ENCODE measurements at regions not wholly inside any gene's neighbourhood (a gene's known extent, or its start where the extent isn't known, plus 50 kb on each side); places are given as distances from the start of the nearest gene placed in this dataset.
"Not testable (repeated sequence)": the region's sequence is repeated elsewhere in the genome, so short reads cannot be mapped to it uniquely, and the experiment has no call there.

- no peaks in the 10 kb centered on the region for H3K9me2 ChIP-seq (replicated peaks; ENCODE audit: low read length)
- no peak overlapping the region for H2AFZ ChIP-seq (ENCODE audit: low read length)
- intact Hi-C loops (cut with micrococcal nuclease) = no loop called here
- no peak for DNase-seq
- no peaks in the 10 kb centered on the region for H3K9me3 ChIP-seq (ENCODE audit: low read length)
- H3K79me2 ChIP-seq (ENCODE audit: low read length) = no peaks in the 10 kb centered on the region
- no peaks in the 10 kb centered on the region for H3F3A ChIP-seq (ENCODE audit: low read length, unreplicated experiment)
- no peak overlapping the region for H3K9ac ChIP-seq (ENCODE audit: low read length)
- no peak overlapping the region for H3K4me3 ChIP-seq (ENCODE audit: low read length)
- CTCF ChIA-PET = no interaction called here
- H3K27ac ChIP-seq (ENCODE audit: low read length) = no peak overlapping the region
- H4K20me1 ChIP-seq (ENCODE audit: low read length) = no peaks in the 10 kb centered on the region
- peaks cover 65% of the 10 kb centered on the region for H3K27me3 ChIP-seq (ENCODE audit: low read length)
- H3K4me2 ChIP-seq (ENCODE audit: low read length) = no peak overlapping the region
- no peaks in the 10 kb centered on the region for H3K36me3 ChIP-seq (ENCODE audit: low read depth, low read length)
- POLR2A ChIA-PET (ENCODE audit: unreplicated experiment) = no interaction called here
- ATAC-seq = no peak
- TF ChIP-seq EZH2phosphoT487 (IDR thresholded peaks at IDR 0.05; ENCODE audit: borderline replicate concordance, low read length) (no peak), EZH2 (IDR thresholded peaks at IDR 0.05; ENCODE audit: low read length, unreplicated experiment) (no peak), CTCF (conservative IDR thresholded peaks at IDR 0.05; ENCODE audit: low read depth, low read length) (no peak)
- H3K4me1 ChIP-seq (ENCODE audit: insufficient read depth, low read length) = no peaks in the 10 kb centered on the region
- no TSS peak for BruUV-seq (replicated peaks)
These were observed 301.8 kb upstream of the HNRNPA3 start for GRCh38 chr2:176910828-176911227.

GRCh38 chr2:176913955-176914354, 298.6 kb upstream of the HNRNPA3 start:
- POLR2A ChIA-PET (ENCODE audit: unreplicated experiment) = no interaction called here
- no peaks in the 10 kb centered on the region for H3F3A ChIP-seq (ENCODE audit: low read length, unreplicated experiment)
- no peak for ATAC-seq

GRCh38 chr2:176914371-176914770, 298.2 kb upstream of the HNRNPA3 start:
- Histone ChIP-seq H2AFZ (ENCODE audit: low read length) (no peak overlapping the region), H4K20me1 (ENCODE audit: low read length) (no peaks in the 10 kb centered on the region), H3K36me3 (ENCODE audit: low read depth, low read length) (no peaks in the 10 kb centered on the region), H3K27me3 (ENCODE audit: low read length) (peaks cover 50% of the 10 kb centered on the region), H3K79me2 (ENCODE audit: low read length) (no peaks in the 10 kb centered on the region), H3K9ac (ENCODE audit: low read length) (no peak overlapping the region), H3K27ac (ENCODE audit: low read length) (no peak overlapping the region), H3K4me3 (ENCODE audit: low read length) (no peak overlapping the region), H3K4me1 (ENCODE audit: insufficient read depth, low read length) (no peaks in the 10 kb centered on the region), H3K9me3 (ENCODE audit: low read length) (no peaks in the 10 kb centered on the region), H3F3A (ENCODE audit: low read length, unreplicated experiment) (no peaks in the 10 kb centered on the region), H3K4me2 (ENCODE audit: low read length) (no peak overlapping the region), H3K9me2 (replicated peaks; ENCODE audit: low read length) (no peaks in the 10 kb centered on the region)
- BruUV-seq (replicated peaks) = no TSS peak
- intact Hi-C loops (cut with micrococcal nuclease) = no loop called here
- POLR2A ChIA-PET (ENCODE audit: unreplicated experiment) = no interaction called here
- TF ChIP-seq CTCF (conservative IDR thresholded peaks at IDR 0.05; ENCODE audit: low read depth, low read length) (no peak), EZH2 (IDR thresholded peaks at IDR 0.05; ENCODE audit: low read length, unreplicated experiment) (no peak), EZH2phosphoT487 (IDR thresholded peaks at IDR 0.05; ENCODE audit: borderline replicate concordance, low read length) (no peak)
- CTCF ChIA-PET = no interaction called here
- DNase-seq (no peak), ATAC-seq (no peak)

More at GRCh38 chr2:176913955-176914354, 298.6 kb upstream of the HNRNPA3 start:
- TF ChIP-seq CTCF (conservative IDR thresholded peaks at IDR 0.05; ENCODE audit: low read depth, low read length) = no peak
- no peak for TF ChIP-seq EZH2 (IDR thresholded peaks at IDR 0.05; ENCODE audit: low read length, unreplicated experiment)
- TF ChIP-seq EZH2phosphoT487 (IDR thresholded peaks at IDR 0.05; ENCODE audit: borderline replicate concordance, low read length) = no peak
- Histone ChIP-seq H3K27ac (ENCODE audit: low read length) (no peak overlapping the region), H3K79me2 (ENCODE audit: low read length) (no peaks in the 10 kb centered on the region), H3K36me3 (ENCODE audit: low read depth, low read length) (no peaks in the 10 kb centered on the region), H3K4me2 (ENCODE audit: low read length) (no peak overlapping the region), H3K4me1 (ENCODE audit: insufficient read depth, low read length) (no peaks in the 10 kb centered on the region), H3K9ac (ENCODE audit: low read length) (no peak overlapping the region), H3K9me3 (ENCODE audit: low read length) (no peaks in the 10 kb centered on the region), H2AFZ (ENCODE audit: low read length) (no peak overlapping the region), H3K27me3 (ENCODE audit: low read length) (peaks cover 54% of the 10 kb centered on the region), H4K20me1 (ENCODE audit: low read length) (no peaks in the 10 kb centered on the region), H3K9me2 (replicated peaks; ENCODE audit: low read length) (no peaks in the 10 kb centered on the region), H3K4me3 (ENCODE audit: low read length) (no peak overlapping the region)
- BruUV-seq (replicated peaks) = no TSS peak
- intact Hi-C loops (cut with micrococcal nuclease) = no loop called here
- CTCF ChIA-PET = no interaction called here
- no peak for DNase-seq

- BruUV-seq (replicated peaks); H3K4me1 ChIP-seq (ENCODE audit: insufficient read depth, low read length); H3K36me3 ChIP-seq (ENCODE audit: low read depth, low read length); H3F3A ChIP-seq (ENCODE audit: low read length, unreplicated experiment); H3K9ac ChIP-seq (ENCODE audit: low read length); intact Hi-C loops (cut with micrococcal nuclease); H4K20me1 ChIP-seq (ENCODE audit: low read length); DNase-seq; CTCF ChIA-PET; H3K79me2 ChIP-seq (ENCODE audit: low read length); H2AFZ ChIP-seq (ENCODE audit: low read length); H3K4me2 ChIP-seq (ENCODE audit: low read length); H3K27ac ChIP-seq (ENCODE audit: low read length); H3K27me3 ChIP-seq (ENCODE audit: low read length); POLR2A ChIA-PET (ENCODE audit: unreplicated experiment); H3K4me3 ChIP-seq (ENCODE audit: low read length); H3K9me2 ChIP-seq (replicated peaks; ENCODE audit: low read length); ATAC-seq; H3K9me3 ChIP-seq (ENCODE audit: low read length): not testable (repeated sequence)
These were observed 290.0 kb upstream of the HNRNPA3 start for GRCh38 chr2:176922545-176922944.
